GM12878 (cell line): ENCODE measurements at regions not wholly inside any gene's neighbourhood (a gene's known extent, or its start where the extent isn't known, plus 50 kb on each side); places are given as distances from the start of the nearest gene placed in this dataset.

ENCODE experiments used
- ATAC-seq: fragments of 200-7000 bp; cut with Tn5 transposase; 3 replicates; pipeline ENCODE4 v1.9.1; 2020; ENCODE audit warnings: mild to moderate bottlenecking, moderate library complexity
- BruUV-seq: library from RNA; stranded (reverse); fragments of 400-500 nt; replicated peaks from 2 replicates; lab custom pipeline; 2021; lab: Mats Ljungman, UMichigan
- CTCF ChIA-PET: fragments of 300-600 bp; sonication (Branson Sonifier 250); formaldehyde crosslinking; extraction: SDS; loops from one replicate; lab custom pipeline; 2021; ENCODE audit warnings: inconsistent platforms; lab: Yijun Ruan, JAX
- POLR2A ChIA-PET: fragments of 350-600 bp; formaldehyde crosslinking; extraction: SDS; loops from one replicate; lab custom pipeline; 2021; ENCODE audit warnings: inconsistent platforms; lab: Charles Lee
- RAD21 ChIA-PET: fragments of 300-600 bp; sonication (Branson Sonifier 250); formaldehyde crosslinking; loops from one replicate; lab custom pipeline; 2023; ENCODE audit warnings: antibody characterized with exemption; ENCODE audit not compliant: unreplicated experiment; lab: Charles Lee
- SMC1A ChIA-PET: fragments of 300-600 bp; sonication (Branson Sonifier 250); formaldehyde crosslinking; loops from one replicate; lab custom pipeline; 2023; ENCODE audit not compliant: unreplicated experiment, uncharacterized antibody; lab: Charles Lee
- DNase-seq: peaks from one replicate; pipeline ENCODE4 v3.0.0-alpha.2; 2011; ENCODE audit warnings: low read depth, low spot score
- FAIRE-seq: peaks from 3 replicates; lab custom pipeline; 2011; peaks lifted over from hg19 to GRCh38; lab: Jason Lieb, UNC
- H2AFZ ChIP-seq: 2 replicates; pipeline ENCODE4 v1.6.0; 2011; ENCODE audit warnings: low read depth, low read length, control low read depth; ENCODE audit not compliant: control insufficient read depth
- H3K27ac ChIP-seq: 2 replicates; pipeline ENCODE4 v1.5.1; 2011; ENCODE audit warnings: control low read depth; ENCODE audit not compliant: control insufficient read depth, insufficient read depth
- H3K27me3 ChIP-seq, 2 experiments: replicated peaks in 1 of 2; 2 replicates each; pipeline versions ENCODE4 v1.6.0 to v1.6.1; 2011; ENCODE audit warnings: low read length in 1 of 2; ENCODE audit not compliant: control insufficient read depth in 2 of 2, insufficient read depth in 2 of 2
- H3K36me3 ChIP-seq, 2 experiments: 2 replicates each; pipeline ENCODE4 v1.5.1; 2011; ENCODE audit warnings: low read length in 1 of 2; ENCODE audit not compliant: control insufficient read depth in 2 of 2, insufficient read depth in 2 of 2
- H3K4me1 ChIP-seq: 2 replicates; pipeline ENCODE4 v1.6.1; 2011; ENCODE audit warnings: mild to moderate bottlenecking, low read length, moderate library complexity, mixed read lengths; ENCODE audit not compliant: control insufficient read depth, insufficient read depth
- H3K4me2 ChIP-seq: 2 replicates; pipeline ENCODE4 v1.6.0; 2011; ENCODE audit warnings: control low read depth; ENCODE audit not compliant: control insufficient read depth, insufficient read depth
- H3K4me3 ChIP-seq: fragments of 200-600 bp; sonication (generic); 2 replicates; pipeline ENCODE4 v1.5.1; 2016
- H3K79me2 ChIP-seq: 2 replicates; pipeline ENCODE4 v1.6.0; 2011; ENCODE audit warnings: low read length; ENCODE audit not compliant: control insufficient read depth, insufficient read depth
- H3K9ac ChIP-seq: 2 replicates; pipeline ENCODE4 v1.8.0; 2011; ENCODE audit warnings: low read length, control low read depth, mixed read lengths; ENCODE audit not compliant: control insufficient read depth, insufficient read depth
- H3K9me3 ChIP-seq: replicated peaks from 3 replicates; pipeline ENCODE4 v1.5.1; 2011; ENCODE audit warnings: mild to moderate bottlenecking, low read length; ENCODE audit not compliant: control insufficient read depth, insufficient read depth
- H4K20me1 ChIP-seq: 2 replicates; pipeline ENCODE4 v1.6.0; 2011; ENCODE audit not compliant: control insufficient read depth, insufficient read depth
- ATF2 ChIP-seq: IDR thresholded peaks from 2 replicates; pipeline ENCODE4 v1.6.1; 2012; ENCODE audit warnings: low read length, inconsistent platforms
- CBFB ChIP-seq: IDR thresholded peaks from 2 replicates; pipeline ENCODE4 v1.6.1; 2016; ENCODE audit warnings: antibody characterized with exemption, low read depth
- E2F4 ChIP-seq: IDR thresholded peaks from 2 replicates; pipeline ENCODE4 v1.6.1; 2012; ENCODE audit warnings: low read depth, low read length, improper control_type of control experiment
- HCFC1 ChIP-seq: fragments of 150-350 bp; IDR thresholded peaks from 2 replicates; pipeline ENCODE4 v1.6.1; 2014; ENCODE audit warnings: low read length
- KLF5 ChIP-seq: fragments of 450-650 bp; IDR thresholded peaks from 2 replicates; pipeline ENCODE4 v1.6.1; 2014; ENCODE audit warnings: mild to moderate bottlenecking; ENCODE audit not compliant: partially characterized antibody
- MAX ChIP-seq: IDR thresholded peaks from 2 replicates; pipeline ENCODE4 v1.6.1; 2012; ENCODE audit warnings: low read depth, low read length, improper control_type of control experiment
- PAX5 ChIP-seq: IDR thresholded peaks from 2 replicates; pipeline ENCODE4 v1.6.1; 2011; ENCODE audit warnings: low read depth, low read length, borderline replicate concordance
- POU2F2 ChIP-seq: IDR thresholded peaks from 3 replicates; pipeline ENCODE4 v1.6.1; 2011; ENCODE audit warnings: low read depth, mild to moderate bottlenecking, low read length, borderline replicate concordance
- RB1 ChIP-seq: fragments of 450-650 bp; formaldehyde crosslinking; IDR thresholded peaks from 2 replicates; pipeline ENCODE4 v1.6.1; 2017; ENCODE audit warnings: mild to moderate bottlenecking, borderline replicate concordance
- RCOR1 ChIP-seq: conservative IDR thresholded peaks from 2 replicates; pipeline ENCODE4 v1.6.1; 2012; ENCODE audit warnings: low read depth, low read length, improper control_type of control experiment
- STAT3 ChIP-seq: IDR thresholded peaks from 2 replicates; pipeline ENCODE4 v1.6.1; 2011; ENCODE audit warnings: low read depth, low read length, improper control_type of control experiment
- USF1 ChIP-seq: IDR thresholded peaks from 2 replicates; pipeline ENCODE4 v1.6.1; 2011; ENCODE audit warnings: borderline replicate concordance, low read depth, mild to moderate bottlenecking, moderate library complexity, mixed read lengths, low read length; ENCODE audit not compliant: insufficient read depth; ENCODE audit errors: extremely low read length
- ZNF274 ChIP-seq: IDR thresholded peaks from one replicate; pipeline ENCODE4 v1.8.0; 2011; ENCODE audit not compliant: insufficient read length, insufficient read depth
- ZNF384 ChIP-seq: IDR thresholded peaks from 2 replicates; pipeline ENCODE4 v1.6.1; 2012; ENCODE audit warnings: low read depth, mild to moderate bottlenecking, low read length, improper control_type of control experiment, borderline replicate concordance
- ZZZ3 ChIP-seq: IDR thresholded peaks from 2 replicates; pipeline ENCODE4 v1.6.1; 2011; ENCODE audit warnings: low read depth; ENCODE audit not compliant: control insufficient read depth, insufficient read length
- WGBS: methylation state at CpG from one replicate; pipeline ENCODE4 v1.1.6; 2016; ENCODE audit warnings: low lambda C conversion rate; ENCODE audit not compliant: insufficient replicate concordance, insufficient coverage; ENCODE audit errors: missing lambda C conversion rate; 5-methylcytosine and 5-hydroxymethylcytosine counted together
- in situ Hi-C: fragments of 300-500 bp; cut with MboI; formaldehyde crosslinking; loops from 9 replicates; pipeline ENCODE4 v1.14.3; 2018; ENCODE audit warnings: mixed read lengths
- intact Hi-C: fragments of 100-400 bp; cut with micrococcal nuclease; formaldehyde crosslinking; loops from one replicate; pipeline ENCODE4 v1.14.2; 2022; ENCODE audit not compliant: unreplicated experiment

- TF ChIP-seq RCOR1: no peak
- no peak for TF ChIP-seq RB1
- TF ChIP-seq E2F4: no peak
- TF ChIP-seq ZZZ3: no peak
- TF ChIP-seq ZNF274: no peak
- TF ChIP-seq STAT3: no peak
- no peak for TF ChIP-seq KLF5
- WGBS: 20% methylated on average over 1 of the region's 1 CpG
- intact Hi-C loops: no loop called here
Measured at GRCh38 chr1:172941471-172941870, 109.3 kb downstream of the TNFSF18 start.

GRCh38 chr1:172941945-172942344 is 108.8 kb downstream of the TNFSF18 start:
- H3K9ac ChIP-seq: no peak overlapping the region
- WGBS: 40% methylated on average over 2 of the region's 2 CpGs
- intact Hi-C loops (no loop called here), in situ Hi-C loops (no loop called here)
- H3K79me2 ChIP-seq: no peaks in the 10 kb centered on the region
- ChIA-PET SMC1A (interaction anchor here (0.9 to 1.0 kb wide), 2 partner anchors 13 to 169 kb away, joined by 3 read pairs; no protein-coding TSS in a partner anchor), POLR2A (no interaction called here), CTCF (no interaction called here), RAD21 (no interaction called here)
- H3K9me3 ChIP-seq: no peaks in the 10 kb centered on the region
- H4K20me1 ChIP-seq: no peaks in the 10 kb centered on the region
- DNase-seq (no peak), ATAC-seq (no peak), FAIRE-seq (no peak)
- H3K27ac ChIP-seq: no peak overlapping the region
- H3K4me2 ChIP-seq: no peak overlapping the region
- no TSS peak for BruUV-seq
- peaks cover 0 to 7% of the 10 kb centered on the region in 2 experiments; a peak in 2 of 4 replicates for H3K27me3 ChIP-seq
- H3K4me3 ChIP-seq: no peak overlapping the region
- H3K36me3 ChIP-seq: no peaks in the 10 kb centered on the region
- H3K4me1 ChIP-seq: no peaks in the 10 kb centered on the region
- no peak overlapping the region for H2AFZ ChIP-seq
- no peak for TF ChIP-seq STAT3
- no peak for TF ChIP-seq POU2F2
- no peak for TF ChIP-seq USF1
- no peak for TF ChIP-seq PAX5
- TF ChIP-seq ZNF384: no peak
- TF ChIP-seq HCFC1: no peak
- no peak for TF ChIP-seq MAX
- no peak for TF ChIP-seq ATF2
- no peak for TF ChIP-seq CBFB

More at GRCh38 chr1:172941471-172941870, 109.3 kb downstream of the TNFSF18 start:
- H3K9me3 ChIP-seq: no peaks in the 10 kb centered on the region
- no peak overlapping the region for H3K27ac ChIP-seq
- no peaks in the 10 kb centered on the region for H4K20me1 ChIP-seq
- in situ Hi-C loops: no loop called here
- DNase-seq (no peak), ATAC-seq (no peak), FAIRE-seq (no peak)
- BruUV-seq: no TSS peak
- H3K4me1 ChIP-seq: no peaks in the 10 kb centered on the region
- RAD21 ChIA-PET: no interaction called here
- no peak overlapping the region for H3K4me3 ChIP-seq
- CTCF ChIA-PET: no interaction called here
- no peak overlapping the region for H2AFZ ChIP-seq
- no peaks in the 10 kb centered on the region for H3K36me3 ChIP-seq
- POLR2A ChIA-PET: no interaction called here
- no peak overlapping the region for H3K4me2 ChIP-seq
- SMC1A ChIA-PET: interaction anchor here (0.9 to 1.0 kb wide), 2 partner anchors 13 to 170 kb away, joined by 3 read pairs; no protein-coding TSS in a partner anchor
- no peaks in the 10 kb centered on the region for H3K79me2 ChIP-seq
- H3K9ac ChIP-seq: no peak overlapping the region
- H3K27me3 ChIP-seq: peaks cover 0 to 7% of the 10 kb centered on the region in 2 experiments; a peak in 1 of 4 replicates
